Right ventricle myocardium superior (tissue), 1 donor: ENCODE measurements at regions not wholly inside any gene's neighbourhood (a gene's known extent, or its start where the extent isn't known, plus 50 kb on each side); places are given as distances from the start of the nearest gene placed in this dataset.
A peak's percentile ranks its signal among the peaks of the same experiment; 100 is the strongest.
"Not testable (repeated sequence)": the region's sequence is repeated elsewhere in the genome, so short reads cannot be mapped to it uniquely, and the experiment has no call there.

Experiments used
- ATAC-seq: fragments of 200-7000 bp; cut with Tn5 transposase; one replicate; pipeline ENCODE4 v1.9.1; 2020; ENCODE audit warnings: mild to moderate bottlenecking; ENCODE audit not compliant: poor library complexity
- DNase-seq: peaks from one replicate; pipeline ENCODE4 v3.0.0-alpha.2; 2020
- intact Hi-C: fragments of 100-400 bp; cut with DNase I; formaldehyde crosslinking; loops from one replicate; pipeline ENCODE4 v1.11.2; 2022
- donor health status: DM: no; HTN: yes; CAD: no; lungs with severe emphysema.

DNA sequence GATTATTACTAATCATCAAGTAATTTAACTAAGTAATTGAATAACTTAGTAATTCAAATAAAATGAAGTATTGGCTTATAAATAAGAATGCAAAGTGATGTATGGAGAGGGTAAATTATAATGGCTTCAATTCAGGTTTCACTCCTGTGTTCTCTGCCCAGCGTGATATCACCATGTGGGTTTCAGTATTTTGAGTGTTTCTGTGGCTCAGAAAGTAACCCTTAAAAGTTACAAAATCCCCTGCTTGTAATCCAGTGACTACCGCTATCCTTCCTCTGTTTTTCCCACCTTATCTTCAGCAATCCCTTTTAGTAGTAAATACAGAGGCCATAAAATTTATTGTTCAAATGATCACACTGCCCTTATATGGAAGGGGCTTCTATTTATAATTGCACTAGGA, 316.4 kb upstream of the CFAP20DC start:
- intact Hi-C loops = no loop called here
- ATAC-seq (no peak), DNase-seq (no peak)

DNA sequence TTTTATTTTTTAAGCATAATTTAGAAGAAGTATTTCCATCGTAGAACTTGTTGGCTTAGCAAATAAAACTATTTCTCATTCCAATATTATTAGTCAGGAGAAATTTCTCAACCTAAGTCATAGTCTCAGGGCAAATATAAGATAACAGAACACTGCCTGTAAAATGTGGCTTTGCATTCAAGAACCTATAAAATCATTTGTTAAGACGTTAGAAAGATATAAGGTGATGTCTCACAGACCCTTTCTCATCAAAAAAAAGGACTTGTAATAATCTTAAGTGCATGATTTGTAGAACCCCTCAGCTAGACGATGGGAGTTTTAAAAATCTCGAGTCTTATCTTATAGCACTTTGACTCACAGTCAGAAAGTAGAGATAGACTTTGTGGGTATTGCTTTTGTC, 314.7 kb upstream of the CFAP20DC start:
- intact Hi-C loops = no loop called here
- ATAC-seq = no peak
- no peak for DNase-seq

GRCh38 chr3:59360312-59360711, 310.5 kb upstream of the CFAP20DC start:
- intact Hi-C loops, DNase-seq, ATAC-seq: not testable (repeated sequence)

DNA sequence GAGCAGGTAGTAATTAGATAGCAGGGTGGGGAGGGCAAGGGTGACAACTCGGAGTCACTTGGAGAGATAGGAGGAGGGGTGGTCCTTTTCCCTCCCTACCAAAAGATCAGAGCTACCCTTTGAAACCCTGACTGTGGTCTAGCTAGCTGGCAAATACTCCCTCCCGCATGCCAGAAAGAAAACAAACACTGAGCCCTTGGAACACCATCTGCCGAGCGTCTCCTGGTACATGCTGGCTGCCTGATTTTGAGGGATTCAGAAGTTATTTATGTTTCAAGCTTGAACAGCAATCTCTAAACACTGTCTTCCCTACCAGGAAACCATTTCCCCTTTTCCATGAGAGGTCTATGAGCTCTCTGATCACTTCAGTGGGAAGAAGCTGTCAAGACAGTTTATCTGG, 291.6 kb upstream of the CFAP20DC start:
- DNase-seq (no peak), ATAC-seq (peak; percentile 70)
- intact Hi-C loops = no loop called here

DNA sequence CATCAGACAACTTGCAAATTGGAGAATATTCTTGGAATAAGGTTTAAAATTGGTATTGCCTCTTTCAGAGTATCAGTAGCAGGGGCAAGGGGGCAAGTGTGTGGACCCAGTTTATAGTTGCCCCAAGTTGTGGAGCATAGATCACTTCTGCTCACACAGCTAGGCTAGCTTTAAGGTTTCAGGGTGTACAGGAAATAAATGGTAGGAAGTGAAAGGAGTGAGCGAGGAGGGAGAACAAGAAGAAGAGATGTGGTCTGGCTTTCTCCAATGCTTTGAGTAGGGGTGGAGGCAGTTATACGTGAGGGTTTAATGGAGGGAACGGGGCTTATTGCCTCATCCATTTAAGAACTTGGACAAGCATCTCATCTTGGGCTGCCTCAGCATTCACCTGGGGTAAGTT, 290.0 kb upstream of the CFAP20DC start:
- ATAC-seq (no peak), DNase-seq (no peak)
- intact Hi-C loops = no loop called here

- DNase-seq (no peak), ATAC-seq (no peak)
- intact Hi-C loops = no loop called here
Measured at GRCh38 chr3:59338934-59339333, 289.1 kb upstream of the CFAP20DC start.

GRCh38 chr3:59335338-59335737, 285.5 kb upstream of the CFAP20DC start:
- DNase-seq = no peak
- intact Hi-C loops = no loop called here
- ATAC-seq = peak; percentile 81

DNA sequence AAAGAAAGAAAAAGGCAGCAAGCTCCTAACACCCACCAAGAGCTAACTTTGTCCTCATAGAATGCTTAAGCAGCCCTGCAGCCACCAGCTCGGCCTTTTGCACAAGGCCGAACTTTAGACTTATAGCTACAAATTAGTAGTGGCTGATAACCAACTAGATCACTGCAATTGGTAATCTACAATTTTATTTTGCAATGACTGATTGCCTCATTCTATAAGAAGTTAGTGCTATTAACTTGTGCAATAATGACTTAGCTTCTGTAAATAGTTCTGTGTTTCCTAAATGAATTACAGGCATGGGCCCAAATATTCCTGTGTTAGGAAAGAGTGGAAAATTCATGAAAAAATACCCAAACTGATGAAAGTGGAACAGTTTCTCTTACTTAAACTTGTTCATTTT, 284.8 kb upstream of the CFAP20DC start:
- intact Hi-C loops = no loop called here
- ATAC-seq (no peak), DNase-seq (no peak)

DNA sequence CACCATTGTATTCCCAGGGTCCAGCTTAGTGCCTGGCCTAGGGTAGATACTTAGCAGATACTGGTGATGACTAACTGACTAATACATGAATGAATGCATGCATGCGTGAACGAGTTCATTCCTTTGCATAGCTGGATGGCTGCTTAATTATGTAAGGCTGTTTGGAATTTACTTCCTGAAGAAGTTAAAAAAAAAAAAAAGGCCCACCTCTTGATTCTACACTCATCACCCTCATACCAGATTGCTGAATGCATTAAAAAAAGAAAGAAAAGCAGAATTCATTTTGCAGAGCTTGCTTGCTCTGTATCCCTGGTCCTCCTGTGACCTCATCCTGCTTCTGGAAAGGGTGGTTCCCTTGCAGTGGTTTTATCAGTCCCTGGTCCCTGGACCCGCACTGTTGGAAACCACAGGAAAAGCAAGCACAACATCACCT, 277.6 kb upstream of the CFAP20DC start:
- intact Hi-C loops = no loop called here
- no peak for DNase-seq
- ATAC-seq = no peak

GRCh38 chr3:59326246-59327024, 276.6 kb upstream of the CFAP20DC start:
- intact Hi-C loops = no loop called here
- DNase-seq = no peak
- ATAC-seq = no peak

- intact Hi-C loops = no loop called here
- no peak for DNase-seq
- ATAC-seq = no peak
Measured at GRCh38 chr3:59321881-59322540, 272.2 kb upstream of the CFAP20DC start.

- ATAC-seq (no peak), DNase-seq (no peak)
- intact Hi-C loops = no loop called here
Measured at GRCh38 chr3:59320080-59320479, 270.3 kb upstream of the CFAP20DC start.

GRCh38 chr3:59319442-59319841, 269.6 kb upstream of the CFAP20DC start:
- intact Hi-C loops = no loop called here
- DNase-seq (no peak), ATAC-seq (no peak)

- no peak for DNase-seq
- intact Hi-C loops = no loop called here
- no peak for ATAC-seq
Measured at GRCh38 chr3:59318881-59319280, 269.1 kb upstream of the CFAP20DC start.

DNA sequence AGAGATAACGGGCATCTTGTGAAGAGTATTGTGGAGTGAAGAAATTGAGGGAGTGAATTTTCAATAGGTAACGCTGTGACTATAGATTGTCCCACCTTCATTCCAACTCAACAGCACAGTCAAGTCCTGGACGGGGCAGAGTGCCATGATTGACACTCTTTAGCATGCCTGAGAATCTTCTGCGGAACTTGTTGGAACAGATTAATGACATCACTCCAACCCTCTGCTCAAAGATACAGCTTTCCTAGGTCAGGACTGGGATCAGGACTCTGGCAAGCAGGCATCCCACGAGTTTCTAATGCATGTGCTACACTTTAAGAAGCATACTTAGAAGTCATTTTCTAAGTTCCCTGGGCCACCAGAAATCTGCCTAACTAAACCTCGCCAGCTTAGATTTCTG, 267.6 kb upstream of the CFAP20DC start:
- ATAC-seq = no peak
- DNase-seq = no peak
- intact Hi-C loops = no loop called here

DNA sequence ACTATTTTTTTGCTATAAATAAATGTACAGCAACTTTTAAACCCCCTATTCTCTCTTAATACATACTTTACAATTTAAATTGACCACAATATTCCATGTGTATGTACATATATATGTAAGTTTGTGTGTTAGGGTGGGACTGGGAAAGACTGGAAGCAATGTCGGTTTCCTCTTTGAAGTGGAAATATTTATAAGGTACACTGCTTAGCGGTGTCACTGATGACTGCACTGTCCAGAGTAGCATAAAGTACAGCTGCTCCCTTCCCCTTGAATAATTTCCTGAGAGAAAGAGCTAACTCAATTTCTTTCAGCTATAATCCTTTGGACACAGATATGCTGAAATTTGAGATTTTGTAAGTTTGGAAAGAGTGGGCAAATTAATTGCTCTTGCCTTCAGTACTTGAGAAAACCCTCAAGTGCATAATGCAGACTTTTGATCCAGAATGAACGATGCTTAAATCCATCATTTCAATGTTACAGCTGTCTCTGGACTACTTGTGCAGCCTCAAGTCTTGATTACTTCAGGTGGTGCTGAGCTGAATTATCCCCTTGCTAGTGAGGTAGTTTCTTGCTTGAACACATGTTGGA, 267.0 kb upstream of the CFAP20DC start:
- intact Hi-C loops = no loop called here
- no peak for DNase-seq
- no peak for ATAC-seq

DNA sequence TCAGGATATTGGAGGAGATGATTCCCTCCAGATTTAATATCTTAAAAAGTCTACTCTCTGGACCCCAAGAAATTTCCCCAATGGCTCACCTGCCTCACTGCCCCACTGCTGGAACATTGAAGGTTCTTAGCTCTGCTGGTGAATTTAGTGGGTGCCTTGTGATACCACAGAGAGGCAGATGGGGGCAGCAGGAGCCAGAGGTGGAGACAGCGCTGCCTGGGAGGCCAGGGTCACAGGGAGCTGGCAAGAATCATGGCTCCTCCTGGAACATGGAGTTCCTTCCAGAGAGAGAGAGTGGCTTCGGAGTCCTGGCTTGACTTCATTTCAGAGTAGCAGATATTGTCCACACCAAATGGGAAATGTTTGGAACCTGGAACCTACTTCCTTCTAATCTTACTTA, 263.5 kb upstream of the CFAP20DC start:
- DNase-seq (peak; percentile 72), ATAC-seq (peak; percentile 95)
- intact Hi-C loops = no loop called here

DNA sequence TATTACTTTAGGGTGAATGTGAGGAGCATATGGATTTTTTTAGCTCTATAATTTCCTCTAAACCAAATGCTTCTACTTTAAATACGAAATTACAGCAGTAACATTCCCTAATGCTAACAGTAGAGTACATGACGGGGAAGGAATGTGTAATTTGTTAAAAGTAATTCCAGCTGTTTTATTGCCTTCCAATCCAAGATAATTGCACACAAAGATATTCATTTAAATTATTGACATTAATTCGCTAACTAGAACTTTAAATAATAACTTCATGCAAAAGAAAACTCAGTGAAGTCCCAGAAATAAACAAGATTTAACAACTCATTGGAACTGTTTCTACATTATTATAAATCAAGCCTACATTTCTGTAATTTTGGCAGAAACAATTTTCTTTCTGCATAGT, 261.4 kb upstream of the CFAP20DC start:
- DNase-seq (no peak), ATAC-seq (no peak)
- intact Hi-C loops = no loop called here

GRCh38 chr3:59310736-59311135, 260.9 kb upstream of the CFAP20DC start:
- ATAC-seq (no peak), DNase-seq (no peak)
- intact Hi-C loops = no loop called here

GRCh38 chr3:59308684-59309083, 258.9 kb upstream of the CFAP20DC start:
- intact Hi-C loops = no loop called here
- ATAC-seq (no peak), DNase-seq (no peak)
